ENCODE measurements at regions not wholly inside any gene's neighbourhood (a gene's known extent, or its start where the extent isn't known, plus 50 kb on each side); places are given as distances from the start of the nearest gene placed in this dataset.

- TF ChIP-seq, protein P1, sequence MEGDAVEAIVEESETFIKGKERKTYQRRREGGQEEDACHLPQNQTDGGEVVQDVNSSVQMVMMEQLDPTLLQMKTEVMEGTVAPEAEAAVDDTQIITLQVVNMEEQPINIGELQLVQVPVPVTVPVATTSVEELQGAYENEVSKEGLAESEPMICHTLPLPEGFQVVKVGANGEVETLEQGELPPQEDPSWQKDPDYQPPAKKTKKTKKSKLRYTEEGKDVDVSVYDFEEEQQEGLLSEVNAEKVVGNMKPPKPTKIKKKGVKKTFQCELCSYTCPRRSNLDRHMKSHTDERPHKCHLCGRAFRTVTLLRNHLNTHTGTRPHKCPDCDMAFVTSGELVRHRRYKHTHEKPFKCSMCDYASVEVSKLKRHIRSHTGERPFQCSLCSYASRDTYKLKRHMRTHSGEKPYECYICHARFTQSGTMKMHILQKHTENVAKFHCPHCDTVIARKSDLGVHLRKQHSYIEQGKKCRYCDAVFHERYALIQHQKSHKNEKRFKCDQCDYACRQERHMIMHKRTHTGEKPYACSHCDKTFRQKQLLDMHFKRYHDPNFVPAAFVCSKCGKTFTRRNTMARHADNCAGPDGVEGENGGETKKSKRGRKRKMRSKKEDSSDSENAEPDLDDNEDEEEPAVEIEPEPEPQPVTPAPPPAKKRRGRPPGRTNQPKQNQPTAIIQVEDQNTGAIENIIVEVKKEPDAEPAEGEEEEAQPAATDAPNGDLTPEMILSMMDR (IDR thresholded peaks at IDR 0.05), result no peak
- TF ChIP-seq EZH2 (IDR thresholded peaks at IDR 0.05; ENCODE audit: borderline replicate concordance, insufficient read depth, low read depth, low read length, poor library complexity, severe bottlenecking), result no peak
Observed at GRCh38 chrX:138939038-138939437, 227.5 kb upstream of the FGF13 start.
